SK-N-SH treated with all-trans-retinoic acid at 6 μM for 48 hours (cell line): ENCODE measurements at regions not wholly inside any gene's neighbourhood (a gene's known extent, or its start where the extent isn't known, plus 50 kb on each side); places are given as distances from the start of the nearest gene placed in this dataset.

ENCODE experiments used
- PATZ1 ChIP-seq: fragments of 250-450 bp; sonication (Bioruptor Pico); IDR thresholded peaks from 2 replicates; pipeline ENCODE4 v1.8.0; 2020; ENCODE audit warnings: mild to moderate bottlenecking, moderate library complexity, borderline replicate concordance
- ZFP30 ChIP-seq: fragments of 450-650 bp; formaldehyde crosslinking; IDR thresholded peaks from 2 replicates; pipeline ENCODE4 v1.5.0; 2022; ENCODE audit warnings: mild to moderate bottlenecking, moderate library complexity
- ZNF8 ChIP-seq: fragments of 450-650 bp; formaldehyde crosslinking; IDR thresholded peaks from 2 replicates; pipeline ENCODE4 v1.5.0; 2020; ENCODE audit warnings: mild to moderate bottlenecking, moderate library complexity

GRCh38 chr1:181405584-181405983 lies 77.7 kb upstream of the CACNA1E start:
- TF ChIP-seq PATZ1 (CRISPR knock-in tag) (no peak), ZFP30 (CRISPR knock-in tag) (no peak), ZNF8 (CRISPR knock-in tag) (no peak)
